ENCODE measurements at regions not wholly inside any gene's neighbourhood (a gene's known extent, or its start where the extent isn't known, plus 50 kb on each side); places are given as distances from the start of the nearest gene placed in this dataset.

GRCh38 chr6:166838987-166839386 is 117.4 kb downstream of the RNASET2 start:
- TF ChIP-seq SIN3A (IDR thresholded peaks at IDR 0.05; ENCODE audit: borderline replicate concordance, insufficient read depth, low read length) (no peak), TAF1 (IDR thresholded peaks at IDR 0.05; ENCODE audit: borderline replicate concordance, insufficient read depth, low read length) (no peak), REST (IDR thresholded peaks at IDR 0.05; ENCODE audit: insufficient read depth in 1 of 2, low read depth in 2 of 2, low read length in 2 of 2) (no peak), POLR2AphosphoS5 (IDR thresholded peaks at IDR 0.05; ENCODE audit: low read depth, low read length) (no peak), FOXP2 (optimal IDR thresholded peaks at IDR 0.05; ENCODE audit: borderline replicate concordance, extremely low read depth, extremely low read length, insufficient read depth) (no peak)

- TF ChIP-seq SIN3A (IDR thresholded peaks at IDR 0.05; ENCODE audit: borderline replicate concordance, insufficient read depth, low read length) (no peak), FOXP2 (optimal IDR thresholded peaks at IDR 0.05; ENCODE audit: borderline replicate concordance, extremely low read depth, extremely low read length, insufficient read depth) (no peak), POLR2AphosphoS5 (IDR thresholded peaks at IDR 0.05; ENCODE audit: low read depth, low read length) (no peak), TAF1 (IDR thresholded peaks at IDR 0.05; ENCODE audit: borderline replicate concordance, insufficient read depth, low read length) (no peak), REST (IDR thresholded peaks at IDR 0.05; ENCODE audit: insufficient read depth in 1 of 2, low read depth in 2 of 2, low read length in 2 of 2) (no peak)
Measured at GRCh38 chr6:166836785-166837718, 119.3 kb downstream of the RNASET2 start.

DNA sequence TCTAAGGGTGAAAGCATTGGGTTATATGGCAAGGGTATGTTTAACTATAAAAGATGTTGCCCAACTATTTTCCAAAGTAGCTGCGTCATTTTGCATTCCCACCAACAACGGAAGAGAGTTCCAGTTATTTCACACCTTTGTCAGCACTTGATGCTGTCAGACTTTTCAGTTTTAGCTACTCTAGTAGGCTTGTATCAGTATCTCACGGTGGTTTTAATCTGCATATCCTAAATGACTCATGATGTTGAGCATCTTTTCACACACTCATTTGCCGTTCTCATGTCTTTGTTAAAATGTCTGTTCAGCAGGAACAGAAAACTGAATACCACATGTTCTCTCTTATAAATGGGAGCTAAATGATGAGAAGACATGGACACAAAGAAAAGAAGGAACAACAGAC is 122.3 kb downstream of the RNASET2 start:
- TF ChIP-seq SIN3A (IDR thresholded peaks at IDR 0.05; ENCODE audit: borderline replicate concordance, insufficient read depth, low read length) (no peak), FOXP2 (optimal IDR thresholded peaks at IDR 0.05; ENCODE audit: borderline replicate concordance, extremely low read depth, extremely low read length, insufficient read depth) (no peak), POLR2AphosphoS5 (IDR thresholded peaks at IDR 0.05; ENCODE audit: low read depth, low read length) (no peak), TAF1 (IDR thresholded peaks at IDR 0.05; ENCODE audit: borderline replicate concordance, insufficient read depth, low read length) (no peak), REST (IDR thresholded peaks at IDR 0.05; ENCODE audit: insufficient read depth in 1 of 2, low read depth in 2 of 2, low read length in 2 of 2) (no peak)

DNA sequence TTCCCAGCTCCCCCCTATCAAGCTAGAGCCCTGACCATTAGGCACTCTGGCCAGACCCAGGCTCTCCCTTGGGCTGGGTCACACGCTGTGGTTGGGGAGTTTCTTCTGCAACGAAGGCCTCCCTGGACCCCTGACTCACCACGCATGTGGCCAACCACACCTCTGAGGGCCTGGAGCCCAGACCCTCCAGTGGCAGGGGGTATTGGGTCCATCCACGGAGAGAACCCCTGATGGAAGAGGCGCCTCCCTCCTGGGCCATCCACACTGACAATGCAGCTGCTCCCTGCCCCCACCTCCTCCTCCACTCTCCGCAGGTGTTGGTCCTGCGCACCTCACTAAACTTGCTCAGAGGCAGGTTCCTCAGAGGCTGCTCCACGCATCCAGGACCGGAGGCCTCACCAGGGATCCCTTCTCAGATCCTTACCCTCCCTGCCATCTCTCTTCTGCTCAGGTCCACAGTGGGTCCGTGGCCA is 125.4 kb downstream of the RNASET2 start:
- TF ChIP-seq REST (IDR thresholded peaks at IDR 0.05; ENCODE audit: insufficient read depth in 1 of 2, low read depth in 2 of 2, low read length in 2 of 2), result no peak
- TF ChIP-seq POLR2AphosphoS5 (IDR thresholded peaks at IDR 0.05; ENCODE audit: low read depth, low read length), result no peak
- no peak for TF ChIP-seq FOXP2 (optimal IDR thresholded peaks at IDR 0.05; ENCODE audit: borderline replicate concordance, extremely low read depth, extremely low read length, insufficient read depth)
- no peak for TF ChIP-seq SIN3A (IDR thresholded peaks at IDR 0.05; ENCODE audit: borderline replicate concordance, insufficient read depth, low read length)
- TF ChIP-seq TAF1 (IDR thresholded peaks at IDR 0.05; ENCODE audit: borderline replicate concordance, insufficient read depth, low read length), result no peak

Measured in PFSK-1 (cell line).